Esophagus squamous epithelium (tissue), 5 donors: ENCODE measurements at regions not wholly inside any gene's neighbourhood (a gene's known extent, or its start where the extent isn't known, plus 50 kb on each side); places are given as distances from the start of the nearest gene placed in this dataset.

ENCODE experiments used
- DNase-seq: peaks from one replicate; lab custom pipeline; 2025; lab: John Stamatoyannopoulos, UW
- H3K27ac ChIP-seq, 4 donors: fragments of 200-600 bp; sonication (generic); one replicate each; pipeline ENCODE4 v1.5.1; 2016 to 2019; ENCODE audit warnings: mild to moderate bottlenecking in 1 of 4
- H3K27me3 ChIP-seq, 4 donors: fragments of 200-600 bp; sonication (generic); 1 replicate in 3 of 4; 2 replicates in 1 of 4; pipeline versions ENCODE4 v1.5.1 to v1.6.0; 2017 to 2021; ENCODE audit warnings: antibody characterized with exemption in 1 of 4
- H3K36me3 ChIP-seq, 3 donors: fragments of 200-600 bp; sonication (generic); one replicate each; pipeline ENCODE4 v1.5.1; 2016 to 2019
- H3K4me1 ChIP-seq, 3 donors: fragments of 200-600 bp; sonication (generic); one replicate each; pipeline ENCODE4 v1.5.1; 2017 to 2019
- H3K4me3 ChIP-seq, 4 donors: fragments of 200-600 bp; sonication (generic); 1 replicate in 3 of 4; 2 replicates in 1 of 4; pipeline ENCODE4 v1.5.1; 2016 to 2019; ENCODE audit warnings: mild to moderate bottlenecking in 2 of 4, moderate library complexity in 1 of 4
- H3K9me3 ChIP-seq, 3 donors: fragments of 200-600 bp; sonication (generic); one replicate each; pipeline ENCODE4 v1.5.1; 2016 to 2019
- POLR2A ChIP-seq, 4 donors: fragments of 450-650 bp; IDR thresholded peaks; one replicate each; pipeline ENCODE4 v1.6.1; 2017; ENCODE audit warnings: antibody characterized with exemption in 4 of 4, mild to moderate bottlenecking in 4 of 4, moderate library complexity in 3 of 4
- WGBS, 2 donors: methylation state at CpG; one replicate each; pipeline ENCODE4 v1.1.5; 2018; 5-methylcytosine and 5-hydroxymethylcytosine counted together
- intact Hi-C: fragments of 100-400 bp; cut with DNase I; formaldehyde crosslinking; loops from one replicate; pipeline ENCODE4 v1.15.0; 2022
- TF ChIP-seq, protein P1 (sequence below), 6 experiments: fragments of 450-650 bp in 4 of 6; fragments of 200-600 bp in 2 of 6; sonication (generic) in 2 of 6; IDR thresholded peaks; one replicate each; pipeline ENCODE4 v1.5.1; 2016 to 2019; ENCODE audit warnings: antibody characterized with exemption in 6 of 6, mild to moderate bottlenecking in 4 of 6, moderate library complexity in 4 of 6
- donor health status: DM: yes; HTN: yes; CAD: no.

GRCh38 chr7:53087274-53087673, 51.8 kb downstream of the POM121L12 start:
- DNase-seq = no peak
- Histone ChIP-seq H3K27me3 (no peaks in the 10 kb centered on the region), H3K9me3 (peaks cover 0 to 6% (median 0%) of the 10 kb centered on the region in 3 donors), H3K27ac (no peak overlapping the region), H3K36me3 (no peaks in the 10 kb centered on the region), H3K4me3 (no peak overlapping the region), H3K4me1 (no peaks in the 10 kb centered on the region)
- TF ChIP-seq, protein P1, sequence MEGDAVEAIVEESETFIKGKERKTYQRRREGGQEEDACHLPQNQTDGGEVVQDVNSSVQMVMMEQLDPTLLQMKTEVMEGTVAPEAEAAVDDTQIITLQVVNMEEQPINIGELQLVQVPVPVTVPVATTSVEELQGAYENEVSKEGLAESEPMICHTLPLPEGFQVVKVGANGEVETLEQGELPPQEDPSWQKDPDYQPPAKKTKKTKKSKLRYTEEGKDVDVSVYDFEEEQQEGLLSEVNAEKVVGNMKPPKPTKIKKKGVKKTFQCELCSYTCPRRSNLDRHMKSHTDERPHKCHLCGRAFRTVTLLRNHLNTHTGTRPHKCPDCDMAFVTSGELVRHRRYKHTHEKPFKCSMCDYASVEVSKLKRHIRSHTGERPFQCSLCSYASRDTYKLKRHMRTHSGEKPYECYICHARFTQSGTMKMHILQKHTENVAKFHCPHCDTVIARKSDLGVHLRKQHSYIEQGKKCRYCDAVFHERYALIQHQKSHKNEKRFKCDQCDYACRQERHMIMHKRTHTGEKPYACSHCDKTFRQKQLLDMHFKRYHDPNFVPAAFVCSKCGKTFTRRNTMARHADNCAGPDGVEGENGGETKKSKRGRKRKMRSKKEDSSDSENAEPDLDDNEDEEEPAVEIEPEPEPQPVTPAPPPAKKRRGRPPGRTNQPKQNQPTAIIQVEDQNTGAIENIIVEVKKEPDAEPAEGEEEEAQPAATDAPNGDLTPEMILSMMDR (IDR thresholded peaks at IDR 0.05) = no peak
- TF ChIP-seq POLR2A (IDR thresholded peaks at IDR 0.05) = no peak
- WGBS, 2 donors = 93 to 98% methylated on average over 3 to 8 of the region's 17 CpGs
- intact Hi-C loops = no loop called here

DNA sequence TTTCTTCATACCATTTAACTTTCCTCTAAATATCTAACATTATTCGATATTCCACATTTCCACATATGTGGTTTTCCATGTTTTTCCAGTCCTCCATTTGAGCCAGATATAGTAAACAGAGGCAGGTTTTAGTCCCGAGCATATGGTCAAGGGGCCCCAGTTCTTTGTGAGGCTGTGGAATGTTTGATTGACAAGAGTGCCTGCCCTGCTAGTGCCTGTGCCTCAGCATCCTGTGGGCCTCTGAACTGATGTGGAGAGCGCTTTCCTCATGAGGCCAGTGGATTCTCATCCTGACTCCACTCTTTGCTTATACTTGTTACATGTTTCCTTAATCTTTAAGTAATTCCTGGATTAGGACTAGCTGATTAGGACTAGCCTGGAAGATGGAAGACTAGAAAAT, 58.8 kb downstream of the POM121L12 start:
- H3K27me3 ChIP-seq = no peaks in the 10 kb centered on the region
- intact Hi-C loops = no loop called here
- 59 to 66% methylated on average over 3 of the region's 3 CpGs for WGBS, 2 donors
- TF ChIP-seq, protein P1 (IDR thresholded peaks at IDR 0.05) = no peak
- no peak for TF ChIP-seq POLR2A (IDR thresholded peaks at IDR 0.05)
- DNase-seq = no peak
- no peaks in the 10 kb centered on the region for H3K36me3 ChIP-seq
- H3K4me1 ChIP-seq = no peaks in the 10 kb centered on the region
- no peaks in the 10 kb centered on the region for H3K9me3 ChIP-seq
- no peak overlapping the region for H3K4me3 ChIP-seq
- no peak overlapping the region for H3K27ac ChIP-seq

DNA sequence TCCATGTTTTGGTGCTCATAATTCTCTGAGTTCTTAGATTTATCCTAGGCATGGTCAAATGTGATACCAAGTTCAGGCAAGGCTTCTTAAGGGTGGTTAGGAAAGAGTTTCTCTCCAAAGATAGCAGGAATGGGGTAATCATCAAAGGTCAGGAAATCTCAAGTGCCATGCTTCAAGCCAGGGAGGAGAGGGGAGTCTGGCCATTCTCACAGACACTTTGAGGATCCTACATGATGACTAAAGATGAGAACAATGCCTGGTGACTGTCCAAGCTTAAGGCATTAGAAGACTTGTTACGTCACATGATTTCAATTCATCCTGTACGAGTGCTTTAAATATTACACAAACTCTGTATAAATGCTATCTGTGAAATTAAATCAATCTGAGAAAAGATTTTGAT, 59.4 kb downstream of the POM121L12 start:
- intact Hi-C loops = no loop called here
- WGBS, 2 donors = 71 to 76% methylated on average over 2 of the region's 2 CpGs
- no peaks in the 10 kb centered on the region for H3K27me3 ChIP-seq
- no peak overlapping the region for H3K27ac ChIP-seq
- no peak for TF ChIP-seq POLR2A (IDR thresholded peaks at IDR 0.05)
- TF ChIP-seq, protein P1 (IDR thresholded peaks at IDR 0.05) = no peak
- H3K9me3 ChIP-seq = no peaks in the 10 kb centered on the region
- no peaks in the 10 kb centered on the region for H3K36me3 ChIP-seq
- H3K4me3 ChIP-seq = no peak overlapping the region
- no peak for DNase-seq
- no peaks in the 10 kb centered on the region for H3K4me1 ChIP-seq

- Histone ChIP-seq H3K27me3 (no peaks in the 10 kb centered on the region), H3K36me3 (no peaks in the 10 kb centered on the region), H3K27ac (no peak overlapping the region), H3K9me3 (no peaks in the 10 kb centered on the region), H3K4me1 (no peaks in the 10 kb centered on the region), H3K4me3 (no peak overlapping the region)
- DNase-seq = no peak
- intact Hi-C loops = no loop called here
- no peak for TF ChIP-seq POLR2A (IDR thresholded peaks at IDR 0.05)
- TF ChIP-seq, protein P1 (IDR thresholded peaks at IDR 0.05) = no peak
- WGBS, 2 donors = 22 to 71% methylated on average over 3 of the region's 3 CpGs
These were observed 60.5 kb downstream of the POM121L12 start for GRCh38 chr7:53095731-53096501.

GRCh38 chr7:53100091-53100490, 64.7 kb downstream of the POM121L12 start:
- H3K36me3 ChIP-seq = no peaks in the 10 kb centered on the region
- no peak overlapping the region for H3K4me3 ChIP-seq
- no peaks in the 10 kb centered on the region for H3K9me3 ChIP-seq
- intact Hi-C loops = no loop called here
- DNase-seq = no peak
- no peak overlapping the region for H3K27ac ChIP-seq
- no peaks in the 10 kb centered on the region for H3K4me1 ChIP-seq
- no peaks in the 10 kb centered on the region for H3K27me3 ChIP-seq
- no peak for TF ChIP-seq POLR2A (IDR thresholded peaks at IDR 0.05)
- 57 to 73% methylated on average over 4 of the region's 4 CpGs for WGBS, 2 donors
